Keratinocyte (primary cell): ENCODE measurements at regions not wholly inside any gene's neighbourhood (a gene's known extent, or its start where the extent isn't known, plus 50 kb on each side); places are given as distances from the start of the nearest gene placed in this dataset.

Source experiments
- DNase-seq: peaks from one replicate; pipeline ENCODE4 v3.0.0-alpha.2; 2011; ENCODE audit warnings: low read depth, missing footprints, low spot score
- FAIRE-seq: peaks from 2 replicates; lab custom pipeline; 2011; peaks lifted over from hg19 to GRCh38; lab: Jason Lieb, UNC
- H2AFZ ChIP-seq: 2 replicates; pipeline ENCODE4 v1.6.0; 2012; ENCODE audit warnings: low read length, control low read depth, inconsistent platforms; ENCODE audit not compliant: control insufficient read depth
- H3K27ac ChIP-seq: 2 replicates; pipeline ENCODE4 v1.5.1; 2011; ENCODE audit warnings: low read length; ENCODE audit not compliant: control insufficient read depth, insufficient read depth
- H3K27me3 ChIP-seq: 3 replicates; pipeline ENCODE4 v1.6.0; 2011; ENCODE audit warnings: low read length; ENCODE audit not compliant: control insufficient read depth, insufficient read depth; ENCODE audit errors: extremely low read depth
- H3K36me3 ChIP-seq, 2 experiments: 2 replicates in 1 of 2; 3 replicates in 1 of 2; pipeline ENCODE4 v1.5.1; 2011; ENCODE audit warnings: low read length in 2 of 2, mild to moderate bottlenecking in 1 of 2; ENCODE audit not compliant: control insufficient read depth in 2 of 2, insufficient read depth in 2 of 2; ENCODE audit errors: extremely low read depth in 1 of 2
- H3K4me1 ChIP-seq: 3 replicates; pipeline ENCODE4 v1.5.1; 2011; ENCODE audit warnings: low read length; ENCODE audit not compliant: control insufficient read depth, insufficient read depth; ENCODE audit errors: extremely low read depth
- H3K4me2 ChIP-seq: 3 replicates; pipeline ENCODE4 v1.6.0; 2011; ENCODE audit warnings: low read depth, low read length; ENCODE audit not compliant: control insufficient read depth, insufficient read depth; ENCODE audit errors: extremely low read depth
- H3K4me3 ChIP-seq, 3 experiments: fragments of 200-600 bp in 1 of 3; sonication (generic) in 1 of 3; 2 replicates in 2 of 3; 3 replicates in 1 of 3; pipeline ENCODE4 v1.5.1; 2011 to 2016; ENCODE audit warnings: low read length in 3 of 3, mild to moderate bottlenecking in 3 of 3, control low read depth in 2 of 3, inconsistent platforms in 1 of 3, low read depth in 1 of 3, mixed read lengths in 1 of 3, mixed run types in 1 of 3, moderate library complexity in 1 of 3; ENCODE audit not compliant: control insufficient read depth in 2 of 3, insufficient read depth in 2 of 3; ENCODE audit errors: extremely low read depth in 1 of 3
- H3K79me2 ChIP-seq: 2 replicates; pipeline ENCODE4 v1.6.0; 2012; ENCODE audit warnings: low read length; ENCODE audit not compliant: control insufficient read depth, insufficient read depth
- H3K9ac ChIP-seq: 3 replicates; pipeline ENCODE4 v1.6.0; 2011; ENCODE audit warnings: low read length; ENCODE audit not compliant: control insufficient read depth, insufficient read depth; ENCODE audit errors: extremely low read depth
- H3K9me1 ChIP-seq: 3 replicates; pipeline ENCODE4 v1.6.0; 2011; ENCODE audit warnings: low read length; ENCODE audit not compliant: control insufficient read depth, insufficient read depth; ENCODE audit errors: extremely low read depth
- H3K9me3 ChIP-seq: 2 replicates; pipeline ENCODE4 v1.5.1; 2012; ENCODE audit warnings: low read depth, low read length; ENCODE audit not compliant: control insufficient read depth
- H4K20me1 ChIP-seq: 3 replicates; pipeline ENCODE4 v1.6.0; 2011; ENCODE audit warnings: low read length; ENCODE audit not compliant: control insufficient read depth, insufficient read depth; ENCODE audit errors: extremely low read depth
- EZH2 ChIP-seq: IDR thresholded peaks from one replicate; pipeline ENCODE4 v1.6.1; 2012; ENCODE audit warnings: inconsistent platforms, mild to moderate bottlenecking, low read length, moderate library complexity
- dilution Hi-C: fragments of 300-500 bp; cut with MboI; formaldehyde crosslinking; loops from one replicate; pipeline ENCODE4 v1.7.0; 2020; ENCODE audit warnings: low sequenced_read_pairs; ENCODE audit not compliant: extremely low pct_ligation_motif_present
- TF ChIP-seq, protein P1 (sequence below), 3 experiments: IDR thresholded peaks in 1 of 3; conservative IDR thresholded peaks in 1 of 3; optimal IDR thresholded peaks in 1 of 3; 2 replicates in 2 of 3; 3 replicates in 1 of 3; pipeline versions ENCODE3 to v1.5.1; 2011; ENCODE audit warnings: low read length in 3 of 3, mild to moderate bottlenecking in 3 of 3, moderate library complexity in 2 of 3, control low read depth in 1 of 3, inconsistent platforms in 1 of 3; ENCODE audit not compliant: insufficient read depth in 2 of 3; ENCODE audit errors: extremely low read depth in 1 of 3

- FAIRE-seq (no peak), DNase-seq (no peak)
- Histone ChIP-seq H2AFZ (no peak overlapping the region), H3K36me3 (no peaks in the 10 kb centered on the region), H3K4me1 (peaks cover 16% of the 10 kb centered on the region), H3K9ac (no peak overlapping the region), H3K9me3 (no peaks in the 10 kb centered on the region), H3K79me2 (no peaks in the 10 kb centered on the region), H4K20me1 (no peaks in the 10 kb centered on the region), H3K27me3 (no peaks in the 10 kb centered on the region), H3K9me1 (no peaks in the 10 kb centered on the region), H3K27ac (no peak overlapping the region), H3K4me3 (no peak overlapping the region), H3K4me2 (no peak overlapping the region)
- dilution Hi-C loops: no loop called here
- TF ChIP-seq, protein P1, sequence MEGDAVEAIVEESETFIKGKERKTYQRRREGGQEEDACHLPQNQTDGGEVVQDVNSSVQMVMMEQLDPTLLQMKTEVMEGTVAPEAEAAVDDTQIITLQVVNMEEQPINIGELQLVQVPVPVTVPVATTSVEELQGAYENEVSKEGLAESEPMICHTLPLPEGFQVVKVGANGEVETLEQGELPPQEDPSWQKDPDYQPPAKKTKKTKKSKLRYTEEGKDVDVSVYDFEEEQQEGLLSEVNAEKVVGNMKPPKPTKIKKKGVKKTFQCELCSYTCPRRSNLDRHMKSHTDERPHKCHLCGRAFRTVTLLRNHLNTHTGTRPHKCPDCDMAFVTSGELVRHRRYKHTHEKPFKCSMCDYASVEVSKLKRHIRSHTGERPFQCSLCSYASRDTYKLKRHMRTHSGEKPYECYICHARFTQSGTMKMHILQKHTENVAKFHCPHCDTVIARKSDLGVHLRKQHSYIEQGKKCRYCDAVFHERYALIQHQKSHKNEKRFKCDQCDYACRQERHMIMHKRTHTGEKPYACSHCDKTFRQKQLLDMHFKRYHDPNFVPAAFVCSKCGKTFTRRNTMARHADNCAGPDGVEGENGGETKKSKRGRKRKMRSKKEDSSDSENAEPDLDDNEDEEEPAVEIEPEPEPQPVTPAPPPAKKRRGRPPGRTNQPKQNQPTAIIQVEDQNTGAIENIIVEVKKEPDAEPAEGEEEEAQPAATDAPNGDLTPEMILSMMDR (optimal IDR thresholded peaks at IDR 0.05 in 1 of 3, IDR thresholded peaks at IDR 0.05 in 1 of 3, conservative IDR thresholded peaks at IDR 0.05 in 1 of 3; ENCODE audit: extremely low read depth in 1 of 3, insufficient read depth in 2 of 3, low read length in 3 of 3): no peak
- no peak for TF ChIP-seq EZH2
These were observed 514.7 kb downstream of the PCDH7 start for GRCh38 chr4:31234901-31235300.

DNA sequence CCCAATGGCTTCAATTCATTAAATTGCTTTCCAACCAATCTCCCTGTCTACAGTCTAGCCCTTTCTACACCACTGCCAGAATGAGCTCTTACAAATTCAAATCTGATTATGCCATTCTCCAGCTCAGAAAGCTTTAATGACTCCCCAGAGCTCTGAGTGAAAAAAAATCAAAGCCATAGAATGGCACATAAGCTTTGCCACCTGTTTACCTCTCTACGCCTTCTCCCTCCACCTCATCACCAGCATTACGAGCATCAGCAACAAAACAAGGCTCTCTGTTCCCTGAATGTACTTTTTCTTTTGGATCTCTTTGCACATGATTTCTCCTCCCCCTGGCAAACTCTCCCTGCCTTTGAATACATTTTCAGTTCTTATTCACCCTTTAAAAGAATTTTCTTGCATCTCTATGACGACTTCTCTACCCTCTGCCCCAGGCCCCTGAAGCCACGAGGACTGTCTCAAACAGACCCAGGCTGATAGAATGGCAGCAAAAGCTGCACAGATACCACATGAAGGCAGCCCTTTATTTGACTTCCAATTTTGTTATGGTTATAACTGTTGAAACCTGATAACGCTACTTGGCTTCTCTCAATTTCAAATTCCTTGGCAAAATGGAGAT, 516.0 kb downstream of the PCDH7 start:
- Histone ChIP-seq H3K4me3 (no peak overlapping the region), H3K27ac (no peak overlapping the region), H3K4me1 (peaks cover 16% of the 10 kb centered on the region), H3K36me3 (no peaks in the 10 kb centered on the region), H2AFZ (no peak overlapping the region), H3K27me3 (no peaks in the 10 kb centered on the region), H3K9me3 (no peaks in the 10 kb centered on the region), H3K79me2 (no peaks in the 10 kb centered on the region), H3K9me1 (no peaks in the 10 kb centered on the region), H3K9ac (no peak overlapping the region), H3K4me2 (no peak overlapping the region), H4K20me1 (no peaks in the 10 kb centered on the region)
- dilution Hi-C loops: no loop called here
- FAIRE-seq (no peak), DNase-seq (no peak)
- TF ChIP-seq, protein P1 (optimal IDR thresholded peaks at IDR 0.05 in 1 of 3, IDR thresholded peaks at IDR 0.05 in 1 of 3, conservative IDR thresholded peaks at IDR 0.05 in 1 of 3; ENCODE audit: extremely low read depth in 1 of 3, insufficient read depth in 2 of 3, low read length in 3 of 3): no peak
- TF ChIP-seq EZH2: no peak
